ENCODE measurements at regions not wholly inside any gene's neighbourhood (a gene's known extent, or its start where the extent isn't known, plus 50 kb on each side); places are given as distances from the start of the nearest gene placed in this dataset.

GRCh38 chr6:102438171-102438570 is 1044.7 kb downstream of the GRIK2 start:
- no peak for TF ChIP-seq FOXA1 (IDR thresholded peaks at IDR 0.05)
- TF ChIP-seq FOXM1 (IDR thresholded peaks at IDR 0.05; ENCODE audit: borderline replicate concordance), result no peak
- no peak for TF ChIP-seq CTBP1 (IDR thresholded peaks at IDR 0.05; ENCODE audit: borderline replicate concordance)
- no peak for TF ChIP-seq TARDBP (IDR thresholded peaks at IDR 0.05)
